Hematopoietic multipotent progenitor cell treated with erythropoietin and hydrocortisone succinate and interleukin-3 and kit ligand, for 8 days (in vitro differentiated cells): ENCODE measurements at regions not wholly inside any gene's neighbourhood (a gene's known extent, or its start where the extent isn't known, plus 50 kb on each side); places are given as distances from the start of the nearest gene placed in this dataset.
A peak's percentile ranks its signal among the peaks of the same experiment; 100 is the strongest.
"Not testable (repeated sequence)": the region's sequence is repeated elsewhere in the genome, so short reads cannot be mapped to it uniquely, and the experiment has no call there.

Experiments used
- DNase-seq: peaks from one replicate; pipeline ENCODE4 v3.0.0-alpha.2; 2015

- DNase-seq = no peak
These were observed 650.5 kb upstream of the ZNF385D start for GRCh38 chr3:22401499-22401898.

DNA sequence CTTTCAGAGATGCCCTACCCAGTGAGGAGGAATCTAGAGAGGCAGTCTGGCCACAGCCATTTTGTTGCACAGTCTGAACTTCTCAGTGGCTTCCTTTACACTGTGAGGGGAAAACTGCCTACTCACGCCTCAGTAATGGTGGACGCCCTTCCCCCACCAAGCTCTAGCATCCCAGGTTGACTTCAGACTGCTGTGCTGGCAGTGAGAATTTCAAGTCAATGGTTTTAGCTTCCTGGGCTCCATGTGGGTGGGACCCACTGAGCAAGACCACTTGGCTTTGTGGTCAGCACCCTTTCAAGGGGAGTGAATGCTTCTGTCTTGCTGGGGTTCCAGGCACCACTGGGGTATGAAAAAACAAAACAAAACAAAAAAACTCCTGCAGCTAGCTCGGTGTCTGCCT is 663.2 kb upstream of the ZNF385D start:
- DNase-seq = no peak

DNA sequence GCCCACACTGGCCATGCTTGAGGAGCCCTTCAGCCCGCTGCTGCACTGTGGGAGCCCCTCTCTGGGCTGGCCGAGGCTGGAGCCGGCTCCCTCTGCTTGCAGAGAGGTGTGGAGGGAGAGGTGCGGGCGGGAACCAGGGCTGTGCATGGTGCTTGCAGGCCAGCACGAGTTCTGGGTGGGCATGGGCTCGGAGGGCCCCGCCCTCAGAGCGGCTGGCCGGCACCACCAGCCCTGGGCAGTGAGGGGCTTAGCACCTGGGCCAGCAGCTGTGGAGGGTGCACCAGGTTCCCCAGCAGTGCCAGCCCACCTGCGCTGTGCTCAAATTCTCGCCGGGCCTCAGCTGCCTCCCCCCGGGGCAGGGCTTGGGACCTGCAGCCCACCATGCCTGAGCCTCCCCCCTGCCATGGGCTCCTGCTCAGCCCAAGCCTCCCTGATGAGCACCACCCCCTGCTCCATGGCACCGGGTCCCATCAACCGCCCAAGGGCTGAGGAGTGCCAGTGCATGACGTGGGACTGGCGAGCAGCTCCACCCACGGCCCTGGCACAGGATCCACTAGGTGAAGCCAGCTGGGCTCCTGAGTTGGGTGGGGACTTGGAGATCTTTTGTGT is 665.9 kb upstream of the ZNF385D start:
- DNase-seq = not testable (repeated sequence)

- peak; percentile 30 for DNase-seq
These were observed 668.3 kb upstream of the ZNF385D start for GRCh38 chr3:22419261-22419660.

DNA sequence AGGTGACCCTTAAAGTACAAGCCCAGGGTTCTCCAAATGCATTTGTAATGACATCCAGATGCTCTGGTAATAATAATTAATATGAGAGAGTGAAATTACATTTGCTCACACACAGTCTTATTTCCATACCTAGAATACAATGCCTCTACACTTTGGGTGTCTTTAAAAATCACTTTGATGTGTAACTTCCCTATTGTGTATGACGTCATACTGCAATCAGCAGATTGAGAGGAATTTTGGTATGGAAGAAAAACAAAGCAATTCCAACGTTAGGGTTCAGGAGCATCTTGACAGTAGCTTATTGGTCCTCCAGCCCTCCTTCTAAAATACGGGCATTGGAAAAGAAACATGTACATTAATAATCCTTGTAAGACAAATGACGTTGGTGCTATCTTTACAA is 670.6 kb upstream of the ZNF385D start:
- no peak for DNase-seq

GRCh38 chr3:22431334-22431733 is 680.3 kb upstream of the ZNF385D start:
- no peak for DNase-seq

DNA sequence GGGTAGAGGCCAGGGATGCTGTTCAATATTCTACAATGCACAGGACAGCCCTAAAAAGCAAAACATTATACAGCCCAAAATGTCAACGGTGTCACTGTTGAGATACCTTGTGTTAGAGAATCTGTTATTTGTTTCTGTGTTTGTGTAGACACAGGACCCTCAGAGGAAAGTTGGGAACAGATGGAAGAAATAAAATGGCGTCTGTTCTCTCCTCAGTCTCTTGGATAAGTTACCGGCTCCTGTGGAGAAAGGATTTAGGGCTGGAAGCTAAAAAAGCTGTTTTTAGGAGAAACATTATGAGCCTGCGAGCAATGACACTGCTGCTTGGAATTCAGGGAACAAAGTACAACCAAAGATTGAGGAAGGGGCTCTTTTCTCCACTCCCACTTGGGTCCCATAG is 688.6 kb upstream of the ZNF385D start:
- no peak for DNase-seq

DNA sequence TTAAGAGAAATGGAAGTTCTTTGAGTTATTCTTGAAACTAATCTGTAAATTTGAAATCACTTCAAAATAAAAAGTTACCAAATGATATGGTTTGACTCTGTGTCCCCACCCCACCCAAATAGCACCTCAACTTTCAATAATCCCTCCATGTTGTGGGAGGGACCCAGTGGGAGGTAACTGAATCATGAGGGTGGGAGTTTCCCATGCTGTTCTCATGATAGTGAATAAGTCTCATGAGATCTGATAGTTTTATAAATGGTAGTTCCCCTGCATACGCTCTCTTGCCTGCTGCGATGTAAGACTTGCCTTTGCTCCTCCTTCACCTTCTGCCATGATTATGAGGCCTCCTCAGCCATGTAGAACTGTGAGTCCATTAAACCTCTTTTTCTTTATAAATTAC is 690.7 kb upstream of the ZNF385D start:
- no peak for DNase-seq

DNA sequence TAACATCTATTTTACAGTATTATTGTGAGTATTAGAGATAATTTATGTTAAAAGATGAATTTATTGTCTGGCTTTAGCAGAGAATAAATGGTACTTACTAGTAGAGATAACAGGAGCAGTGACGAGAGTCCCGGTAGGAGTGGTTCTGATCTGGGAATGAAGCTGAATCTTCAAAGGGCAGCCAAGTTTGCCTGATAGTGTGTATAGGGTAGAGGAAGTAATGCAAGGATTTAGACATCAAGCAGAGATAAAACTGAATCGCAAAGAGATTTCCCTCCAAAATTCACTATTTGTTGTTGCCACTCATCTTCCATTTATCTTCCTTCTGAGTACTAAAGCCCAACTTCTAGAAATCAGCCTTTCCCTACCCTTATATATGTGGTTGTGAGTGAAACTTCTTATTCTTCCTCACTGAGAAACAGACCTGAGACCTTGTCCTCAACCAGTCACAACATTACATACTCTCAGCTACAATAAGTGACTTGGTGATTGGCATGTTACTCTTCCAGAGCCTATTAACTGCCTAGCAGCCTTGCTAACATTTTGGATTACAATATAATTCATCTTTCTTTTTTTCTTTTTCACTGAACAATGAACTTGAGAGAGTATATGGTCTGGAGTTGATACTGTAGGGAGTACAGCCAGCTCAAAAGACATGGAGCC is 692.7 kb upstream of the ZNF385D start:
- no peak for DNase-seq

- not testable (repeated sequence) for DNase-seq
These were observed 694.3 kb upstream of the ZNF385D start for GRCh38 chr3:22445336-22445735.

- DNase-seq = peak; percentile 93
These were observed 699.9 kb upstream of the ZNF385D start for GRCh38 chr3:22450786-22451400.

GRCh38 chr3:22451501-22451900 is 700.5 kb upstream of the ZNF385D start:
- no peak for DNase-seq

- no peak for DNase-seq
These were observed 703.0 kb upstream of the ZNF385D start for GRCh38 chr3:22453906-22454535.

GRCh38 chr3:22469995-22470394 is 719.0 kb upstream of the ZNF385D start:
- DNase-seq = no peak

- no peak for DNase-seq
These were observed 720.5 kb upstream of the ZNF385D start for GRCh38 chr3:22471557-22471956.

DNA sequence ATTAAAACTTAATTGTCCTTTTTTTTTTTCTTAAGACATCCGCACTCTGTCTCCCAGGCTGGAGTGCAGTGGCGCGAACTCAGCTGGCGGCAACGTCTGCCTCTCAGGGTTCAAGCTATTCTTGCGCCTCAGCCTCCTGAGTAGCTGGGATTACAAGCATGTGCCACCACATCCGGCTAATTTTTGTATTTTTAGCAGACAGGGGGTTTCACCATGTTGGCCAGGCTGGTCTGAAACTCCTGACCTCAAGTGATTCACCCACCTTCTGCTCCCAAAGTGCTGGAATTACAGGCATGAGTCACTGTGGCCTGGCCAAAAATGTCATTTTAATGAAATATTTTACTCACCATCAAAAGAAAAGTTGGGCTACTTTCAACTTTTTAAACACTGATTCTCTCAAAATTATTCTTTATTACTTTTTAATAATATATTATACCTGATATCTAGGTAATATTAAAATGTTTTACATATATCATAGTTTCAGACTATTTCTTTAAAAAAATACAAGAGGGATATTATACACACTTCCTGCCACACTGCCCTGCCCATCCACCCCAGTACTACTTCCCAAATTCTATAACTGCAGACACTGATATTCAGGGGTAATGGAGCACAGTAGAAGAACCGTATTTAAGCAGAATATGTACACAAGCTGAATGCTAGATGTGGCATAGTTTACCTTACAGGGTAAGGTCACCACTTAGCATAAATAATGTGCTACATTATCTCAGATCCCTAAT is 723.9 kb upstream of the ZNF385D start:
- DNase-seq = no peak

GRCh38 chr3:22475665-22476240 is 724.7 kb upstream of the ZNF385D start:
- no peak for DNase-seq

DNA sequence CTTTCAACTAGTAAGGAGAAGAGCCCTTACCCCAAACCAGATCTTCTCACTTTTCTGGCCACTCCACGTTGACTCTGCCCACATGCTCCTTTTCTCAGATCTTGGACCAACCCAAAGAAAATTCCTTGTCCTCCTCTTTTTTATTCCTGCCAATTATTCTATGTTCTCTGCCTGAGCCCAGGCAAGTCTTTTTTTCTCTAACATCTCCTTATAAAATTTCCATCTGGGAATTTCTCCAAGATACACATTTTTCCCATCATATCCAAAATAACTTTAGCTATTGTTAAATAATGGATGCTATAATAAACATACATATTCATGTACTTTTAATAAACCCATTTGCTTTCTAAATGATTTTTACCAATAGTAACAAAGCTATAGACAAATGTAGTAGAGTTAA is 726.0 kb upstream of the ZNF385D start:
- no peak for DNase-seq

DNA sequence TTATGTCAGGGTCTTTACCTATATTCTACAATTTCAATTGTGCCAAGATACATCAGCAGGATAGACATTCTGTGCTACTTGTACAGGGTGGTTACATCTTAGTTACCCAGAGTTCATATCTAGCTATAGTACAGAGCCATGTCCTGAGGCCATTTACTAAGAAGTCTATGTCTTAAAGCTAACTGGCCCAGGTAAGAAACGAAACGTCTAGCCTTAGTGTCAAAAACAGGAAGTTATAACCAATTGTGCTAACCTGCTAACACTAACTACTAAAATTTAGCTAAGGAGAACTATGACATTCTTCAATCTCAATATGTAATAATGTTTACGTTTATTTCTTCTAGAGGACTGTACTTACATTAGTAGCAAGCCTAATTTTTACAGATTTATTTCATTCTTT is 717.2 kb upstream of the UBE2E2 start:
- no peak for DNase-seq

DNA sequence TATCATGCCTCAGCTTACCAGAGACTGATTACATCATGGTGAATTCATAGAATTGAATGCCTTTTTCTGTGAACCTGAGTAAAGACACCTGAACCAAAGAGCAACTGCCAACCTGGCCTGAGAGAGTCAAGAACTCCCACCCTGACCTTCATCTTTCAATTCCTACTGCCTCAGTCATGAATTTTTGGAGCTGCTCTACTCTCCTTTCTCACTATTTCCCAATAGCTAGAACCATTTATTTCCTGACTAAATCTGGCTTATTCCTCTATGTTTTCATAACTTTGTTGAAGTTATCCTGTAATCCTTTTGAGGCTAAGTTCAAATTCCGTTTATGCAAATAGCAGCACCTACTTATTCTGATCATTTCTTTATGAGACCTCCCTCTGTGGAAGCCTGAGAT is 712.4 kb upstream of the UBE2E2 start:
- no peak for DNase-seq

DNA sequence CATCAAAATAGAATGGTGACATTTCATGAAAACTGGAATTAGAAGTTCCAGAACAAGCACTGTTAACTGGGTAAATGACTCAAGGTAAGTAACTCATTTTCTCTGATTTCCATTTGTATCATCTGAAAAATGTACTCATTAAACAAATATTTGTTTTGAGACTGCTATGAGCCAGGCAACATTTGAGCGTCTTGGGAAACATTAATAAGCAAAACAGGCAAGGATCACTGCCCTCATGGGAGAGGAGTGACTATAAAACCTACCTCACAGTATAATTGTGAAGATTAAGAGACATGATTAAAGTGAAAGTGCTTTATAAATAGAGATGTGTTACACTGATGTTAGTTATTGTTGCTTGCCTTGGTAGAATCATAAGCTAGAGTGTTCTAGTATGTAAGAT is 711.8 kb upstream of the UBE2E2 start:
- DNase-seq = no peak

GRCh38 chr3:22492342-22492741 is 710.8 kb upstream of the UBE2E2 start:
- DNase-seq = no peak

GRCh38 chr3:22495241-22495640 is 707.9 kb upstream of the UBE2E2 start:
- no peak for DNase-seq
